Keratinocyte (primary cell): ENCODE measurements at regions not wholly inside any gene's neighbourhood (a gene's known extent, or its start where the extent isn't known, plus 50 kb on each side); places are given as distances from the start of the nearest gene placed in this dataset.
"Not testable (repeated sequence)": the region's sequence is repeated elsewhere in the genome, so short reads cannot be mapped to it uniquely, and the experiment has no call there.

Source experiments
- DNase-seq: peaks from one replicate; pipeline ENCODE4 v3.0.0-alpha.2; 2011; ENCODE audit warnings: low read depth, missing footprints, low spot score
- FAIRE-seq: peaks from 2 replicates; lab custom pipeline; 2011; peaks lifted over from hg19 to GRCh38; lab: Jason Lieb, UNC
- H2AFZ ChIP-seq: 2 replicates; pipeline ENCODE4 v1.6.0; 2012; ENCODE audit warnings: low read length, control low read depth, inconsistent platforms; ENCODE audit not compliant: control insufficient read depth
- H3K27ac ChIP-seq: 2 replicates; pipeline ENCODE4 v1.5.1; 2011; ENCODE audit warnings: low read length; ENCODE audit not compliant: control insufficient read depth, insufficient read depth
- H3K27me3 ChIP-seq: 3 replicates; pipeline ENCODE4 v1.6.0; 2011; ENCODE audit warnings: low read length; ENCODE audit not compliant: control insufficient read depth, insufficient read depth; ENCODE audit errors: extremely low read depth
- H3K36me3 ChIP-seq, 2 experiments: 2 replicates in 1 of 2; 3 replicates in 1 of 2; pipeline ENCODE4 v1.5.1; 2011; ENCODE audit warnings: low read length in 2 of 2, mild to moderate bottlenecking in 1 of 2; ENCODE audit not compliant: control insufficient read depth in 2 of 2, insufficient read depth in 2 of 2; ENCODE audit errors: extremely low read depth in 1 of 2
- H3K4me1 ChIP-seq: 3 replicates; pipeline ENCODE4 v1.5.1; 2011; ENCODE audit warnings: low read length; ENCODE audit not compliant: control insufficient read depth, insufficient read depth; ENCODE audit errors: extremely low read depth
- H3K4me2 ChIP-seq: 3 replicates; pipeline ENCODE4 v1.6.0; 2011; ENCODE audit warnings: low read depth, low read length; ENCODE audit not compliant: control insufficient read depth, insufficient read depth; ENCODE audit errors: extremely low read depth
- H3K4me3 ChIP-seq, 3 experiments: fragments of 200-600 bp in 1 of 3; sonication (generic) in 1 of 3; 2 replicates in 2 of 3; 3 replicates in 1 of 3; pipeline ENCODE4 v1.5.1; 2011 to 2016; ENCODE audit warnings: low read length in 3 of 3, mild to moderate bottlenecking in 3 of 3, control low read depth in 2 of 3, inconsistent platforms in 1 of 3, low read depth in 1 of 3, mixed read lengths in 1 of 3, mixed run types in 1 of 3, moderate library complexity in 1 of 3; ENCODE audit not compliant: control insufficient read depth in 2 of 3, insufficient read depth in 2 of 3; ENCODE audit errors: extremely low read depth in 1 of 3
- H3K79me2 ChIP-seq: 2 replicates; pipeline ENCODE4 v1.6.0; 2012; ENCODE audit warnings: low read length; ENCODE audit not compliant: control insufficient read depth, insufficient read depth
- H3K9ac ChIP-seq: 3 replicates; pipeline ENCODE4 v1.6.0; 2011; ENCODE audit warnings: low read length; ENCODE audit not compliant: control insufficient read depth, insufficient read depth; ENCODE audit errors: extremely low read depth
- H3K9me1 ChIP-seq: 3 replicates; pipeline ENCODE4 v1.6.0; 2011; ENCODE audit warnings: low read length; ENCODE audit not compliant: control insufficient read depth, insufficient read depth; ENCODE audit errors: extremely low read depth
- H3K9me3 ChIP-seq: 2 replicates; pipeline ENCODE4 v1.5.1; 2012; ENCODE audit warnings: low read depth, low read length; ENCODE audit not compliant: control insufficient read depth
- H4K20me1 ChIP-seq: 3 replicates; pipeline ENCODE4 v1.6.0; 2011; ENCODE audit warnings: low read length; ENCODE audit not compliant: control insufficient read depth, insufficient read depth; ENCODE audit errors: extremely low read depth
- EZH2 ChIP-seq: IDR thresholded peaks from one replicate; pipeline ENCODE4 v1.6.1; 2012; ENCODE audit warnings: inconsistent platforms, mild to moderate bottlenecking, low read length, moderate library complexity
- dilution Hi-C: fragments of 300-500 bp; cut with MboI; formaldehyde crosslinking; loops from one replicate; pipeline ENCODE4 v1.7.0; 2020; ENCODE audit warnings: low sequenced_read_pairs; ENCODE audit not compliant: extremely low pct_ligation_motif_present
- TF ChIP-seq, protein P1 (sequence below), 3 experiments: IDR thresholded peaks in 1 of 3; conservative IDR thresholded peaks in 1 of 3; optimal IDR thresholded peaks in 1 of 3; 2 replicates in 2 of 3; 3 replicates in 1 of 3; pipeline versions ENCODE3 to v1.5.1; 2011; ENCODE audit warnings: low read length in 3 of 3, mild to moderate bottlenecking in 3 of 3, moderate library complexity in 2 of 3, control low read depth in 1 of 3, inconsistent platforms in 1 of 3; ENCODE audit not compliant: insufficient read depth in 2 of 3; ENCODE audit errors: extremely low read depth in 1 of 3

DNA sequence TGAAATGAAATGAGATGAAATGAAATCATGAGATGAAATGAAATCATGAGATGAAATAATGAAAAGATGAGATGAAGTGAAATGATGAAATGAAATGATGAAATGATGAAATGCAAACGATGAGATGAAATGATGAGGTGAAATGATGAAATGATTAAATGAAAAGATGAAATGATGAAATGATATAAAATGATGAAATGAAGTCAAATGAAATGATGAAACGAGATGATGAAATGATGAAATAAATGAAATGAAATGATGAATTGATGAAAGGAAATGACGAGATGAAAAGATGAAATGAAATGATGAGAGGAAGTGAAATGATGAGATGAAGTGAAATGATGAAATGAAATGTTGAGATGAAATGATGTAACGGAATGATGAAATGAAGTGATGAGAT lies 595.6 kb downstream of the TP53TG3F start:
- no peaks in the 10 kb centered on the region for H3K36me3 ChIP-seq
- no peak overlapping the region for H2AFZ ChIP-seq
- H3K79me2 ChIP-seq = no peaks in the 10 kb centered on the region
- H3K4me2 ChIP-seq = no peak overlapping the region
- H3K9me1 ChIP-seq = no peaks in the 10 kb centered on the region
- no peak for FAIRE-seq
- DNase-seq = no peak
- no peak for TF ChIP-seq EZH2
- TF ChIP-seq, protein P1, sequence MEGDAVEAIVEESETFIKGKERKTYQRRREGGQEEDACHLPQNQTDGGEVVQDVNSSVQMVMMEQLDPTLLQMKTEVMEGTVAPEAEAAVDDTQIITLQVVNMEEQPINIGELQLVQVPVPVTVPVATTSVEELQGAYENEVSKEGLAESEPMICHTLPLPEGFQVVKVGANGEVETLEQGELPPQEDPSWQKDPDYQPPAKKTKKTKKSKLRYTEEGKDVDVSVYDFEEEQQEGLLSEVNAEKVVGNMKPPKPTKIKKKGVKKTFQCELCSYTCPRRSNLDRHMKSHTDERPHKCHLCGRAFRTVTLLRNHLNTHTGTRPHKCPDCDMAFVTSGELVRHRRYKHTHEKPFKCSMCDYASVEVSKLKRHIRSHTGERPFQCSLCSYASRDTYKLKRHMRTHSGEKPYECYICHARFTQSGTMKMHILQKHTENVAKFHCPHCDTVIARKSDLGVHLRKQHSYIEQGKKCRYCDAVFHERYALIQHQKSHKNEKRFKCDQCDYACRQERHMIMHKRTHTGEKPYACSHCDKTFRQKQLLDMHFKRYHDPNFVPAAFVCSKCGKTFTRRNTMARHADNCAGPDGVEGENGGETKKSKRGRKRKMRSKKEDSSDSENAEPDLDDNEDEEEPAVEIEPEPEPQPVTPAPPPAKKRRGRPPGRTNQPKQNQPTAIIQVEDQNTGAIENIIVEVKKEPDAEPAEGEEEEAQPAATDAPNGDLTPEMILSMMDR (optimal IDR thresholded peaks at IDR 0.05 in 1 of 3, IDR thresholded peaks at IDR 0.05 in 1 of 3, conservative IDR thresholded peaks at IDR 0.05 in 1 of 3; ENCODE audit: extremely low read depth in 1 of 3, insufficient read depth in 2 of 3, low read length in 3 of 3) = no peak
- no peak overlapping the region for H3K4me3 ChIP-seq
- H3K4me1 ChIP-seq = no peaks in the 10 kb centered on the region
- dilution Hi-C loops = no loop called here
- H3K9ac ChIP-seq = no peak overlapping the region
- no peaks in the 10 kb centered on the region for H4K20me1 ChIP-seq
- H3K27ac ChIP-seq = no peak overlapping the region
- no peaks in the 10 kb centered on the region for H3K27me3 ChIP-seq
- H3K9me3 ChIP-seq = peaks cover 2% of the 10 kb centered on the region

DNA sequence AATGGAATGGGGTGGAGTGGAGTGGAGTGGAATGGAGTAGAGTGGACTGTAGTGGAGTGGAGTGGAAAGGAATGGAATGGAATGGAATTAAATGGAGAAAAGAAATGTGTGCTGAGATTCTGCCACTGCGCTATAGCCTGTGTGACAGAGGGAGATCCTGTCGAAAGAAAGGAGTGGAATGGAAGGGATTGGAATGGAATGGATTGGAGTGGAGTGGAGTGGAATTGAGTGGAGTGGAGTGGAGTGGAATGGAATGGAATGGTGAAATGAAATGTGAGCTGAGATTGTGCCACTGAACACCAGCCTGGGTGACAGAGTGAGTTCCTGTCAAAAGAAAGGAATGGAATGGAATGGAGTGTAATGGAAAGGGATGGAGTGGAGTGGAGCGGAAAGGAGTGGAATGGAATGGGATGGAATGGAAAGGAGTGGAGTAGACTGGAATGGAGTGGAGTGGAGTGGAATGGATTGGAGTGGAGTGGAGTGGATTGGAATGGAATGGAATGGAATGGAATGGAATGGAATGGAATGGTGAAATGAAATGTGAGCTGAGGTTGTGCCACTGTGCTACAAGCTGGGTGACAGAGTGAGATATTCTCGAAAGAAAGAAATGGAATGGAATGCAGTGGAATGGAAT lies 603.3 kb downstream of the TP53TG3F start:
- H4K20me1 ChIP-seq, H3K27ac ChIP-seq, H3K27me3 ChIP-seq, DNase-seq, FAIRE-seq, H3K36me3 ChIP-seq, H2AFZ ChIP-seq, H3K9ac ChIP-seq, H3K9me1 ChIP-seq, dilution Hi-C loops, H3K79me2 ChIP-seq, H3K4me2 ChIP-seq, H3K4me1 ChIP-seq, H3K4me3 ChIP-seq: not testable (repeated sequence)
- peaks cover 23% of the 10 kb centered on the region for H3K9me3 ChIP-seq

DNA sequence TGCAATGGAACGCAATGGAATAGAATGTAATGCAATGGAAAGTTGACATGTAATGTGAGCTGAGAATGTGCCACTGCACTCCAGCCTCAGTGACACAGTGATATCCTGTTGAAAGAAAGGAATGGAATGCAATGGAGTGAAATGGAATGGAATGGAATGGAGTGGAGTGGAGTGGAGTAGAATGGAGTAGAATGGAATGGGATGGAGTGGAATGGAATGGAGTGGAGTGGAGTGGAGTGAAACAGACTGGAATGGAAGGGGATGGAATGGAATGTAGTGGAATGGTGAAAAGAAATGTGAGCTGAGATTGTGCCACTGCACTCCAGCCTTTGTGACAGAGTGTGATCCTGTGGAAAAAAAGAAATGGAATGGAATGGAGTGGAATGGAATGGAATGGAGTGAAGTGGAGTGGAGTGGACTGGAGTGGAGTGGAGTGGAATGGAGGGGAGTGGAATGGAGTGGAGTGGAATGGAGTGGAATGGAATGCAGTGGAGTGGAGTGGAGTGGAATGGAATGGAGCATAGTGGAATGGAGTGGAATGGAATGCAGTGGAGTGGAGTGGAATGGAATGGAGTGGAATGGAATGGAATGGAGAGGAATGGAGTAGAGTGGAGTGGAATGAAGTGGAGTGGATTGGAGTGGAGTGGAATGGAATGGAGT lies 604.2 kb downstream of the TP53TG3F start:
- H3K4me2 ChIP-seq, FAIRE-seq, H3K9ac ChIP-seq, H3K9me1 ChIP-seq, H3K27ac ChIP-seq, H3K27me3 ChIP-seq, H3K36me3 ChIP-seq, H2AFZ ChIP-seq, H3K79me2 ChIP-seq, H3K4me1 ChIP-seq, H3K4me3 ChIP-seq, H4K20me1 ChIP-seq, DNase-seq, dilution Hi-C loops: not testable (repeated sequence)
- peaks cover 23% of the 10 kb centered on the region for H3K9me3 ChIP-seq

DNA sequence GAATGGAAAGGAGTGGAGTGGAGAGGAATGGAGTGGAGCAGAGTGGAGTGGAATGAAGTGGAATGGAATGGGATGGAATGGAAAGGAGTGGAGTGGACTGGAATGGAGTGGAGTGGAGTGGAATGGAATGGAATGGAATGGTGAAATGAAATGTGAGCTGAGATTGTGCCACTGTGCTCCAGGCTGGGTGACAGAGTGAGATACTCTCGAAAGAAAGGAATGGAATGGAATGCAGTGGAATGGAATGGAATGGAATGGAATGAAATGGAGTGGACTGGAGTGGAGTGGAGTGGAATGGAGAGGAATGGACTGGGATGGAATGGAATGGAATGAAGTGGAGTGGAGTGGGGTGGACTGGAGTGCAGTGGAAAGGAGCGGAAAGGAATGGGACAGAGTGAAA lies 605.2 kb downstream of the TP53TG3F start:
- dilution Hi-C loops, H4K20me1 ChIP-seq, H3K36me3 ChIP-seq, FAIRE-seq, H3K4me3 ChIP-seq, H2AFZ ChIP-seq, H3K27me3 ChIP-seq, H3K79me2 ChIP-seq, H3K4me2 ChIP-seq, H3K9me1 ChIP-seq, H3K4me1 ChIP-seq, H3K27ac ChIP-seq, H3K9ac ChIP-seq, DNase-seq: not testable (repeated sequence)
- peaks cover 23% of the 10 kb centered on the region for H3K9me3 ChIP-seq
